DMS153 treated with DMSO at 0.1 percent for 48 hours (cell line): ENCODE measurements at regions not wholly inside any gene's neighbourhood (a gene's known extent, or its start where the extent isn't known, plus 50 kb on each side); places are given as distances from the start of the nearest gene placed in this dataset.

Source experiments
- DNase-seq: peaks from one replicate; lab custom pipeline; 2025; ENCODE audit not compliant: unreplicated experiment; lab: John Stamatoyannopoulos, UW

- no peak for DNase-seq
Measured at GRCh38 chr13:85742355-85742754, 56.9 kb downstream of the SLITRK6 start.

- DNase-seq = no peak
Measured at GRCh38 chr13:85741017-85741416, 58.2 kb downstream of the SLITRK6 start.

GRCh38 chr13:85738696-85739320 lies 60.4 kb downstream of the SLITRK6 start:
- DNase-seq = no peak

- no peak for DNase-seq
Measured at GRCh38 chr13:85737952-85738351, 61.3 kb downstream of the SLITRK6 start.

GRCh38 chr13:85729296-85729695 lies 69.9 kb downstream of the SLITRK6 start:
- DNase-seq = no peak

GRCh38 chr13:85728811-85729210 lies 70.4 kb downstream of the SLITRK6 start:
- DNase-seq = no peak

- peak; percentile 79 for DNase-seq
Measured at GRCh38 chr13:85725433-85725832, 73.8 kb downstream of the SLITRK6 start.

GRCh38 chr13:85724546-85725432 lies 74.4 kb downstream of the SLITRK6 start:
- DNase-seq = peak; percentile 82

GRCh38 chr13:85719749-85720148 lies 79.5 kb downstream of the SLITRK6 start:
- no peak for DNase-seq

- DNase-seq = no peak
Measured at GRCh38 chr13:85717921-85718320, 81.3 kb downstream of the SLITRK6 start.

- DNase-seq = no peak
Measured at GRCh38 chr13:85710545-85710944, 88.7 kb downstream of the SLITRK6 start.

GRCh38 chr13:85709721-85710120 lies 89.5 kb downstream of the SLITRK6 start:
- DNase-seq = no peak

- DNase-seq = no peak
Measured at GRCh38 chr13:85709072-85709471, 90.1 kb downstream of the SLITRK6 start.

GRCh38 chr13:85700906-85701305 lies 98.3 kb downstream of the SLITRK6 start:
- no peak for DNase-seq

- no peak for DNase-seq
Measured at GRCh38 chr13:85698256-85698655, 101.0 kb downstream of the SLITRK6 start.

GRCh38 chr13:85694992-85695391 lies 104.2 kb downstream of the SLITRK6 start:
- DNase-seq = no peak

- DNase-seq = no peak
Measured at GRCh38 chr13:85693889-85694511, 105.2 kb downstream of the SLITRK6 start.

GRCh38 chr13:85690368-85690767 lies 108.9 kb downstream of the SLITRK6 start:
- DNase-seq = no peak

- no peak for DNase-seq
Measured at GRCh38 chr13:85685436-85685835, 113.8 kb downstream of the SLITRK6 start.

- no peak for DNase-seq
Measured at GRCh38 chr13:85675151-85675907, 123.9 kb downstream of the SLITRK6 start.

GRCh38 chr13:85671336-85671735 lies 127.9 kb downstream of the SLITRK6 start:
- no peak for DNase-seq
